ENCODE measurements at regions not wholly inside any gene's neighbourhood (a gene's known extent, or its start where the extent isn't known, plus 50 kb on each side); places are given as distances from the start of the nearest gene placed in this dataset.

DNA sequence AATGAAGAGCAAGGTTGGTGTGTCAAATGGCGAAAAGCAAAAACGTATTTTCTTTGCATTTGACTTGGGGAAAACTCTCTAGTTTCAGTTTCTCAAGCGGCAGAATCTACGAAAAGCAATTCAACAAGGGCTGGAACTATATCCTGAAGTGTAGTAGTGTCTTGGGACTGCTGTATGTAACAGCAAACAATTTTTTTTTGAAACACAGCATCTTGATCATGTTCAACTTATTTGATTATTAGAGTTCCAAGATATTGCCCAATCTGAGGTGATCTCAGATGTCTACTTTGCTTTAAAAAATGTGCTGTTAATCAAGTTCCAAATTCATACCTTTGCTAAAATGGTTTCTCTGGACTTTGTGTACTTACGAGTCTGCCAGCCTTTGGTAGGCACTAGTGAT lies 120.6 kb downstream of the ZWINT start:
- DNase-seq (ENCODE audit: low read depth, low spot score) (no peak), FAIRE-seq (no peak)
- Histone ChIP-seq H3K9ac (ENCODE audit: control insufficient read depth, extremely low read depth, insufficient read depth, low read length) (no peak overlapping the region), H3K27me3 (ENCODE audit: control insufficient read depth, extremely low read depth, insufficient read depth, low read length) (no peaks in the 10 kb centered on the region), H3K9me3 (ENCODE audit: control insufficient read depth, low read depth, low read length) (no peaks in the 10 kb centered on the region), H2AFZ (ENCODE audit: control insufficient read depth, low read length) (no peak overlapping the region), H3K27ac (ENCODE audit: control insufficient read depth, insufficient read depth, low read length) (no peak overlapping the region), H3K4me2 (ENCODE audit: control insufficient read depth, extremely low read depth, insufficient read depth, low read depth, low read length) (no peak overlapping the region), H3K79me2 (ENCODE audit: control insufficient read depth, insufficient read depth, low read length) (no peaks in the 10 kb centered on the region), H4K20me1 (ENCODE audit: control insufficient read depth, extremely low read depth, insufficient read depth, low read length) (no peaks in the 10 kb centered on the region), H3K9me1 (ENCODE audit: control insufficient read depth, extremely low read depth, insufficient read depth, low read length) (no peaks in the 10 kb centered on the region), H3K4me3 (ENCODE audit: control insufficient read depth in 2 of 3, extremely low read depth in 1 of 3, insufficient read depth in 2 of 3, low read depth in 1 of 3, low read length in 3 of 3) (no peak overlapping the region), H3K36me3 (ENCODE audit: control insufficient read depth in 2 of 2, extremely low read depth in 1 of 2, insufficient read depth in 2 of 2, low read length in 2 of 2) (no peaks in the 10 kb centered on the region), H3K4me1 (ENCODE audit: control insufficient read depth, extremely low read depth, insufficient read depth, low read length) (no peaks in the 10 kb centered on the region)
- dilution Hi-C loops (cut with MboI; ENCODE audit: extremely low pct_ligation_motif_present, low sequenced_read_pairs), result no loop called here
- TF ChIP-seq EZH2 (IDR thresholded peaks at IDR 0.05; ENCODE audit: low read length), result no peak
- TF ChIP-seq, protein P1, sequence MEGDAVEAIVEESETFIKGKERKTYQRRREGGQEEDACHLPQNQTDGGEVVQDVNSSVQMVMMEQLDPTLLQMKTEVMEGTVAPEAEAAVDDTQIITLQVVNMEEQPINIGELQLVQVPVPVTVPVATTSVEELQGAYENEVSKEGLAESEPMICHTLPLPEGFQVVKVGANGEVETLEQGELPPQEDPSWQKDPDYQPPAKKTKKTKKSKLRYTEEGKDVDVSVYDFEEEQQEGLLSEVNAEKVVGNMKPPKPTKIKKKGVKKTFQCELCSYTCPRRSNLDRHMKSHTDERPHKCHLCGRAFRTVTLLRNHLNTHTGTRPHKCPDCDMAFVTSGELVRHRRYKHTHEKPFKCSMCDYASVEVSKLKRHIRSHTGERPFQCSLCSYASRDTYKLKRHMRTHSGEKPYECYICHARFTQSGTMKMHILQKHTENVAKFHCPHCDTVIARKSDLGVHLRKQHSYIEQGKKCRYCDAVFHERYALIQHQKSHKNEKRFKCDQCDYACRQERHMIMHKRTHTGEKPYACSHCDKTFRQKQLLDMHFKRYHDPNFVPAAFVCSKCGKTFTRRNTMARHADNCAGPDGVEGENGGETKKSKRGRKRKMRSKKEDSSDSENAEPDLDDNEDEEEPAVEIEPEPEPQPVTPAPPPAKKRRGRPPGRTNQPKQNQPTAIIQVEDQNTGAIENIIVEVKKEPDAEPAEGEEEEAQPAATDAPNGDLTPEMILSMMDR (optimal IDR thresholded peaks at IDR 0.05 in 1 of 3, IDR thresholded peaks at IDR 0.05 in 1 of 3, conservative IDR thresholded peaks at IDR 0.05 in 1 of 3; ENCODE audit: extremely low read depth in 1 of 3, insufficient read depth in 2 of 3, low read length in 3 of 3), result no peak

DNA sequence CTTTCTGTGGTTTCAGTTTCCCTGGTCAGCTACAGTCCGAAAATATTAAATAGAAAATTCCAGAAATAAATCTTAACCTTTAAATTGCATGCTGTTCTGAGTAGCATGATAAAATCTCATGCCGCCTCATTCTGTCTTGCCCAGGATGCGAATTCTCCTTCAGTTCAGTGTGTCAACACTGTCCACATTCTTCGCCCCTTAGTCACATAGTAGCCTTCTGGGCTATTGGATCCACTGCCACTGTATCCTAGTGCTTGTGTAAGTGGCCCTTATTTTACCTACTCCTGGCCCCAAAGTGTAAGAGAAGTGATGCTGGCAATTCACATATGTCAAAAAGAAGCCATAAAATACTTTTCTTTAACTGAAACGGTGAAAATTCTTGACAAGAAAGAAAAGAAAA lies 129.6 kb downstream of the ZWINT start:
- no peak overlapping the region for H2AFZ ChIP-seq (ENCODE audit: control insufficient read depth, low read length)
- H3K79me2 ChIP-seq (ENCODE audit: control insufficient read depth, insufficient read depth, low read length), result no peaks in the 10 kb centered on the region
- H3K9me1 ChIP-seq (ENCODE audit: control insufficient read depth, extremely low read depth, insufficient read depth, low read length), result no peaks in the 10 kb centered on the region
- no peaks in the 10 kb centered on the region for H3K9me3 ChIP-seq (ENCODE audit: control insufficient read depth, low read depth, low read length)
- dilution Hi-C loops (cut with MboI; ENCODE audit: extremely low pct_ligation_motif_present, low sequenced_read_pairs), result no loop called here
- H4K20me1 ChIP-seq (ENCODE audit: control insufficient read depth, extremely low read depth, insufficient read depth, low read length), result no peaks in the 10 kb centered on the region
- H3K4me1 ChIP-seq (ENCODE audit: control insufficient read depth, extremely low read depth, insufficient read depth, low read length), result no peaks in the 10 kb centered on the region
- DNase-seq (ENCODE audit: low read depth, low spot score) (no peak), FAIRE-seq (no peak)
- H3K27me3 ChIP-seq (ENCODE audit: control insufficient read depth, extremely low read depth, insufficient read depth, low read length), result no peaks in the 10 kb centered on the region
- H3K4me2 ChIP-seq (ENCODE audit: control insufficient read depth, extremely low read depth, insufficient read depth, low read depth, low read length), result no peak overlapping the region
- H3K36me3 ChIP-seq (ENCODE audit: control insufficient read depth in 2 of 2, extremely low read depth in 1 of 2, insufficient read depth in 2 of 2, low read length in 2 of 2), result no peaks in the 10 kb centered on the region
- no peak overlapping the region for H3K4me3 ChIP-seq (ENCODE audit: control insufficient read depth in 2 of 3, extremely low read depth in 1 of 3, insufficient read depth in 2 of 3, low read depth in 1 of 3, low read length in 3 of 3)
- TF ChIP-seq, protein P1 (optimal IDR thresholded peaks at IDR 0.05 in 1 of 3, IDR thresholded peaks at IDR 0.05 in 1 of 3, conservative IDR thresholded peaks at IDR 0.05 in 1 of 3; ENCODE audit: extremely low read depth in 1 of 3, insufficient read depth in 2 of 3, low read length in 3 of 3), result no peak
- TF ChIP-seq EZH2 (IDR thresholded peaks at IDR 0.05; ENCODE audit: low read length), result no peak
- H3K27ac ChIP-seq (ENCODE audit: control insufficient read depth, insufficient read depth, low read length), result no peak overlapping the region
- no peak overlapping the region for H3K9ac ChIP-seq (ENCODE audit: control insufficient read depth, extremely low read depth, insufficient read depth, low read length)
